NCI-H2029 treated with DMSO at 0.1 percent for 48 hours (cell line): ENCODE measurements at regions not wholly inside any gene's neighbourhood (a gene's known extent, or its start where the extent isn't known, plus 50 kb on each side); places are given as distances from the start of the nearest gene placed in this dataset.
"Not testable (repeated sequence)": the region's sequence is repeated elsewhere in the genome, so short reads cannot be mapped to it uniquely, and the experiment has no call there.

ENCODE experiments used
- DNase-seq: peaks from one replicate; lab custom pipeline; 2025; lab: John Stamatoyannopoulos, UW

DNA sequence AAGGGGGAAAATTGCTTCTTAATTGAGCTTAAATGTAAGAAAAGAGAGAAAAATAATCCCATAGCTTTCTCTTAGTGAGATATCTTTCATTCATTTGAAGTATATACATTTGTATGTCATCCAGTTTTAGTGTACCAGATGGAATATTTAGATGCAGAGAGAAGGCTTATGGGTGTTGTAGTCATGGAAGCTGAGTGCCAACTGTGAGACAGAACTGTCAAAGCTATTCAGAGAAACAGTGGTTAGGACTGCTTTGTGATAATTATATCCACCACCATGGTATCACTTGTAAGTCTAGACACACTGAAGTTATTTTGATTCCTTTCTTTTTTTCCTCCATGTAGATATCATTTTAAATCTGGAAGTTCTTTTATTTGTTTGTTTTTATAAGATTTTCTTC lies 524.3 kb upstream of the EPHA7 start:
- DNase-seq: no peak

DNA sequence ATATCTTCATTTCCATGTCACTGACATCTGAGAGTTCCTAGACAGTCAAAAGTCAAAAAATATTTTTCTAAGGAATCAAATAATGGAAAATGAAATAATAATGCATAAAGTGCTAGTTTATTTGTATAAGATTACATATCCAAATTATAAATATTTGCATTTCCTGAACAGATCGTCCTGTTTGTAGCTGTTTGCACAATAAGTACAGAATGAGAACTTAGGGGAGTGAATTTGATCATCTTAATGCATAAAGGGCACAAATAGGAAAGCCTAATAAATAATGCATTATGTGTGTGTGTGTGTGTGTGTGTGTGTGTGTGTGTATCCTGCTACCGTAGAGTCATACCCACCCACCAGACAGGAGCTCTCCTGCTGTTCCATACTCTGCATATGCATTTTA lies 521.0 kb upstream of the EPHA7 start:
- no peak for DNase-seq

GRCh38 chr6:93932175-93932574 lies 512.8 kb upstream of the EPHA7 start:
- DNase-seq: no peak

DNA sequence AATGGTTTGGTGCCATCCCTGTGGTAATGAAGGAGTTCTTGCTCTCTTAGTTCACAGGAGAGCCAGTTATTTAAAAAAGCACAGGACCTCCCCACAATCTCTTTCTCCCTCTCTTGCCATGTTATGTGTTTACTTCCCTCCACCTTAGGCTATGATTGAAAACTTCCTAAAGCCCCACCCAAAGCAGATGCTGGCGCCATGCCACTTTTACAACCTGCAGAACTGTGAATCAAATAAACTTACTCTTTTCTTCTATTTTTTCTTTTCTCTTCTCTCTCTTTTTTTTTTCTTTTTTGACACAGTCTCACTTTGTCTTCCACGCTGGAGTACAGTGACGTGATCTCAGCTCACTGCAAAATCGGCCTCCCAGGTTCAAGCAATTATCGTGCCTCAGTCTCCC lies 508.4 kb upstream of the EPHA7 start:
- DNase-seq: no peak

DNA sequence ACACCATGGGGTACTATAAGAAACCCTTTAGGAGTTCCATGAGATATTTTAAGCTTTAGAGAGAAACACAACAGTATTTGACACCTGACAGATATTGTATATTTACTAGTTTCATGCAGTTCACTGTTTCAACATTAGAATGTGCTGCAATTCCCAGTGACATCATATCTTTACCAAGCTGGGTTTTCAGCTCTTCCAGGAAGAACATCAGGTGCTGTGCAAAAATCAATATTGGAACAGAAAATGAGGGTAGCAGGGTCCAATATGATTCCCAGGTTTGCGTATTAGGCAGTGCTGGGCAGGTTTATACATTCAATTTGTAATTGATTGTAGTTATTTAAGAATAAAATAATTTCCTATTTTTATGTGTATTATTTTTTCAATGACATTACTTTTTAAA lies 500.0 kb upstream of the EPHA7 start:
- no peak for DNase-seq

- DNase-seq: no peak
These were observed 498.9 kb upstream of the EPHA7 start for GRCh38 chr6:93918258-93918657.

DNA sequence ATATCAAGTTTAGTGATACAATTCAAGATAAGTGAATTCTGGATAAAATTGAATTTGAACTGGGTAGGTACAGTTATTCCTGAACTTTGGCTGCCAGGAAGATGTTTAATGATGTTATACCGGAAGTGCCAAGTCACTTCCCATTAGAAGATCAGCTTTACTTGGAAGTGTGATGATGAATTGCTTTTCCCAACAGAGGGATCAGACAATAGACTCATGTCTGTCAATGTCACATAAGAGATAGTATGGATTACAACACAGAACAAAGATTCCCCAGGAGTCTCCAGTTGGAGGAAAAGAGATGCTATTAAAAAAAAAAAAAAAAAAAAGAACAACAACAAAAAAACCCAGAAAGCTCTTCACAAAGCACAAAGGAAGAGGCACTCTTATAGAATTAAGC lies 497.9 kb upstream of the EPHA7 start:
- no peak for DNase-seq

DNA sequence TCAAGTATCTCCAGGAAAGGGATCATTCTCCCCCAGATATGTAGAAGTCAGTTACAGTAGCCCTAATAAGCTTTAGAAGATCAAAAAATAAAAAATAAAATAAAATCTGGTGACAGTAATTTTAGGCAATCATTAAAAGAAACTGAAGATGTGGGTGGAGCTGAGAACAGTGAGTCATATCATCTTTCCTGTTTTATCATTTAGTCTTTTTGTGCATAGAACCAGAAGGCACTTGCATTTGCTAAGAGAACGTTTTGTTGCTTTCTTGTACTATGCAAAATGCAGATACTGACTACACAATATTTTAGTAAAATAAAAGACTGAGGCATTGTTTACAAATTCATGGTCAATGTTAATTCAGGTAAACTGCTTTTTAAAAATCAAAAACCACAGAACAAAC lies 497.4 kb upstream of the EPHA7 start:
- no peak for DNase-seq

GRCh38 chr6:93915961-93916360 lies 496.6 kb upstream of the EPHA7 start:
- DNase-seq: no peak

DNA sequence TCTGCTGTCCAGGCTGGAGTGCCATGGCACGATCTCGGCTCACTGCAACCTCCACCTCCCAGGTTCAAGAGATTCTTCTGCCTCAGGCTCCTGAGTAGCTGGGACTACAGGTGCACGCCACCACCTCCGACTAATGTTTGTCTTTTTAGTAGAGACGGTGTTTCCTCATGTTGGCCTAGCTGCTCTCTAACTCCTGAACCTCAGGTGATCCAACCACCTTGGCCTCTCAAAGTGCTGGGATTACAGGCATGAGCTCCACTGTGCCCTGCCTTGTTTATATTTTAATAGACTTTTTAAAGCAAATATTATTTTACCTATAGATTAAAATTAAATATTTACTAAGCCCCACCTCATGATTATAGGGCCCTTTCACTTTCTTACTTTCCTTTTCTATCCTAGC lies 483.2 kb upstream of the EPHA7 start:
- DNase-seq: no peak

DNA sequence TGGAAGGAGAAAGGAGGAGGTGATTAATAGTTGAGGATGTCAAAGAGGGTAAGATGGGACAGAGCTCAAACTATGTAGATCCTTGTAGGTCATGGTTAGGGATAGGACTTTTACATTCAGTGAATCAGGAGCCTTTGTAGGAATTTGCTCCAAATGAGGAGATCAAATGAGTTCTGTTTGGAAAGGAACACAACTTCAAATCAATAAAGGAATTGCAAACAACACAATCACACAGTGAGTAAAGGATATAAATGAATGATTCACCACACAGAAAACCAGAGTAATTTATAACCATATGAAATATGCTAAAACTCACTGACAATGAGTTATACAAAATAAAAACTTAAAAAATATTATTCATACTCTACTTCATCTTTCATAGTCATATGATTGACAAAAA lies 480.8 kb upstream of the EPHA7 start:
- DNase-seq: no peak

- DNase-seq: no peak
These were observed 476.7 kb upstream of the EPHA7 start for GRCh38 chr6:93896081-93896480.

DNA sequence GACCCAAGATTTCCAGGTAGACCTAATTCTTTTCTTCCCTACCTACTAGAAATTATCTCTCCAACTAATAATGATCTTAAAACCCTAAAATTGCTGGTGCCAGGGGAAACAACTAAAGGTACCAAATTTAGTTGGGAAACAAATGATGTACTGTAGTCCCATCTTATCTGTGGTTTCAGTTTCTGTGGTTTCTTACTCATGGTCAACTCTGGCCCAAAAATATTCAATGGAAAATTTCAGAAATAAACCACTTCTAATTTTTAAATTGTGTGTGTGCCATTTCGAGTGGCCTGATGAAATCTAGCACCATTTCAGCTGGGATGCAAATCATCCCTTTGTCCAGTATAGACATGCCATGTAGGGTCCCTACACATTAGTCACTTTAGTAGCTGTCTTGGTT lies 475.2 kb upstream of the EPHA7 start:
- DNase-seq: no peak

GRCh38 chr6:93889713-93890112 lies 470.4 kb upstream of the EPHA7 start:
- no peak for DNase-seq

DNA sequence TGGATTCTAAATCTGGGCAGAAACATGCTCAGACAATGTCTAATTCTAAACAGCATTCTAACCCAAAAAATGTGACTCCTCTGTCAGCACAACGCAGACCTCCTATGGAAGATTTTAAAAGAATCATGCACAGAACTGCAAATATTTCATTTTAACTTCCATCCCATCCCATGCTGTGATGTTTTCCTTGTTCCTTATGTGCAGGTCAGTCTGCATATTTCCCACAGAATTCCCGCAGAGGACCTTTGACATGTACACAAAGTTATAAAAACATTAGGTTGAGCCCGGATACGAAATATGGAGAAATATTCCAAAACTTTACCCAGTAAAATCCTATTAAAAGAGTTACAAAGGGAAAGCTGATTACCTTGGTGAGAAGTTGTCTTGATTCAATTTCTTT lies 467.1 kb upstream of the EPHA7 start:
- no peak for DNase-seq

- DNase-seq: no peak
These were observed 440.6 kb upstream of the EPHA7 start for GRCh38 chr6:93859971-93860370.

GRCh38 chr6:93858213-93858612 lies 438.9 kb upstream of the EPHA7 start:
- DNase-seq: no peak

DNA sequence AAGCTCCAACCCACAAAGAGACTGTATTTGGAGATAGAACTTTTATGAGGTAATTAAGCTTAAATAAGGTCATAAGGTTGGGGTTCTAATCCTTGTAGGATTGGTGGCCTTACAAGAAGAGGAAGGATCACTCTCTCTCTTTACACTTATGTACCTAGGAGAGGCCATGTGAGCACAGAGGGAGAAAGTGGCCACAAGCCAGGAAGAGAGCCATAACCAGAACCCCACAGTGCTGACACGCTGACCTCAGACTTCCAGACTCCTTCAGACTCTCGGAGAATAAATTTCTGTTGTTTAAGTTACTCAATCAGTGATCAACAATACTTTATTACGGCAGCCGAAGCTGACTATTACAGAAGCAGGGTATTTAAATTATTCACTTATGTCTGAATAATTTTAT lies 430.5 kb upstream of the EPHA7 start:
- no peak for DNase-seq

DNA sequence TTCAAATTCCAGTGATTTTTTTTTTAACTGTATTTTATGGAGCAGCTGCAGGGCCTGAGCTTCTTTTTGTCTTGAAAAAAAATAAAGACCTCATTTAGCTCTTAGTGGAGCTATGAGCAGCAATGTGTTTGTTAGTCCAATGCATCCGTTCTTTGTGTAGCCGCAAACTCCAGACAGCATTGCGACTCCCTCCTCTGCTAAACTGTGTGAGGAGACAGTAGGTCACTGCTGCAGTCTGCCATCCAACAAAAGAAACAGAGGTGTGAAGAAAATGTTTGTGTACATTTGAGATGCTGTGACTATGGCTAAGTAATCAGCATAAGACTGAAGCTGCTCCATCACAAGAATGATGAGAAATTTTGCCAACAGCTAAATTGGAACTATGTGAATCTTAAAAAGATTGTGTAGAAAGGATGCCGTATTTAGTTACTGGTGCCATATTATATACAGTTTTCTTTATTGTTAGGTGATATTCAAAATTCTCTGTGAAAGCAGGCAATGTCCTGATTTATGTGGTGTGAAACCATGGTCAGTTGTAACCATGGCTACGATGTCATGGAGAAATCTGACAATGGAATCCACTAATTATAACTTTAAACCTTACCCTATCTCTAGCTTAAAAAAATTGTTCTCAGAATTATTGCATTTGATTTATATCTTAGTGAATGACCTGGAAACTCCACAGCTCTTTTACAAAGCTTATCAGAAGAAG lies 428.8 kb upstream of the EPHA7 start:
- DNase-seq: no peak

GRCh38 chr6:93842178-93842577 lies 422.8 kb upstream of the EPHA7 start:
- no peak for DNase-seq

DNA sequence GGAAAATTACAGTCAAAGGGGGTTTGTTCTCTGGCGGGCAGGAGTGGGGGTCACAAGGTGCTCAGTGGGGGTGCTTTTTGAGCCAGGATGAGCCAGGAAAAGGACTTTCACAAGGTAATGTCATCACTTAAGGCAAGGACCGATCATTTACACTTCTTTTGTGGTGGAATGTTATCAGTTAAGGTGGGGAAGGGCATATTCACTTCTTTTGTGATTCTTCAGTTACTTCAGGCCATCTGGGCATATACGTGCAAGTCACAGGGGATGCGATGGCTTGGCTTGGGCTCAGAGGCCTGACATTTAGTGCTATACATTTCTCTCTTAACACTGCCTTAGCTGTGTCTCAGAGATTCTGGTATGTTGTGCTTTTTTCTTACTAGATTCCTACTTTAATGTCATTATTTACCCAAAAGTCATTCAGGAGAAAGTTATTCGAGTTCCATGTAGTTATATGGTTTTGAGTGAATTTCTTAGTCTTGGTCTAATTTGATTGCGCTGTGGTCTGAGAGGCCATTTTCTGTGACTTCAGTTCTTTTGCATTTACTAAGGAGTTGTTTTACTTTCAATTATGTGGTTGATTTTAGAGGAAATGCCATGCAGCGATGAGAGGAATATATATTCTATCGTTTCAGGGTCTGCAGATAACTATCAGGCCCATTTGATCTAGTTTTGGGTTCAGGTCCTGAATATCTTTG lies 416.2 kb upstream of the EPHA7 start:
- DNase-seq: not testable (repeated sequence)

DNA sequence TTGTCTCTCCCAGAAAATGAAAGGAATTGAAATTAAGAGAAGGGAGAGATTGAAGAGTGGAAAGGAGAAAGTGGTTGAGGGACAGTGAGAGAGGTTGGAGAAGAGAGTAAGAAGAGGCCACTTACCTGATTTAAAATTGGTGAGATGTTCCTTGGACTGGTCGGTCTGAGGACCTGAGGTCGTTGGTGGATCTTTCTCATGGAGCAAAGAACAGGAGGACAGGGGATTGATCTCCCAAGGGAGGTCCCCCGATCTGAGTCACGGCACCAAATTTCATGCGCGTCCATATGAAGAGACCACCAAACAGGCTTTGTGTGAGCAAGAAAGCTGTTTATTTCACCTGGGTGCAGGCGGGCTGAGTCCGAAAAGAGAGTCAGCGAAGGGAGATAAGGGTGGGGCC lies 415.7 kb upstream of the EPHA7 start:
- DNase-seq: not testable (repeated sequence)

DNA sequence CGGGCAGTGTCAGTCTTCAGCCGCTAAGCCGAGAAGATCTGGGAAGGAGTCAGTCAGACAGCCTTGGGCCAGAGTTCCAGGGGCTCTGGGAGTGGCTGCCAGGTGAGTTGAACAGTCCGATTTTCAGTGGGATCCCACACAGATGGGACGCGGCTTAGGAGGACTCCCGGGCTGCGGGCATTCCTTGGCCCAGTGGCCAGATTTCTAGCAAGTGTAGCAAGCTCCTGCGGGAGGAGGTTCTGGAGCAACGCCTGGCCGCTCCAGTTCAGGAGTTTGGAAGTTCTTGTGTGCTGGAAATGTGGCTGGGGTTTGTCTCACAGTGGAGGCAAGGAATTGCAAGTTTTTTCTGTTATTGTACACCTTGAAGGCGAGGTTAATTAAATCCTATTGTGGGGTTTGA lies 414.0 kb upstream of the EPHA7 start:
- DNase-seq: not testable (repeated sequence)

GRCh38 chr6:93829757-93830156 lies 410.4 kb upstream of the EPHA7 start:
- DNase-seq: not testable (repeated sequence)
